Head of caudate nucleus (tissue), 42 donors: ENCODE measurements at regions not wholly inside any gene's neighbourhood (a gene's known extent, or its start where the extent isn't known, plus 50 kb on each side); places are given as distances from the start of the nearest gene placed in this dataset.
A peak's percentile ranks its signal among the peaks of the same experiment; 100 is the strongest.
"Not testable (repeated sequence)": the region's sequence is repeated elsewhere in the genome, so short reads cannot be mapped to it uniquely, and the experiment has no call there.

ENCODE experiments used
- DNase-seq, 42 donors: peaks; one replicate each; pipeline versions ENCODE4 v3.0.0 to v3.0.0-alpha.2; 2020 to 2021; ENCODE audit warnings: mixed read lengths in 7 of 42
- intact Hi-C: fragments of 100-400 bp; cut with DNase I; formaldehyde crosslinking; loops from one replicate; pipeline ENCODE4 v1.15.0; 2022

DNA sequence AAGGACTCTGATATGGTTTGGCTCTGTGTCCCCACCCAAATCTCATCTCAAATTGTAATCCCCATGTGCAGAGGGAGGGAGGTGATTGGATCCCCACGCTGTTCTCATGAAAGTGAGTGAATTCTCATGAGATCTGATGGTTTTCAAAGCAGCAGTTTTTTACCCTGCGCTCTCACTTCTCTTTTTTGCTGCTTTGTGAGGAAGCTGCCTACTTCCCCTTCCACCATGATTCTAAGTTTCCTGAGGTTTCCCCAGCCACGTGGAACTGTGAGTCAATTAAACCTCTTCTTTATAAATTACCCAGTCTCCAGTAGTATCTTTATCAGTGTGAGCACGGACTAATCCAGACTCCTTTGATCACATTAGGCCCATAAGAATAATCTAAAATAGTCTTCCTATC, 719.7 kb upstream of the CDH8 start:
- intact Hi-C loops = no loop called here
- DNase-seq = no peak

DNA sequence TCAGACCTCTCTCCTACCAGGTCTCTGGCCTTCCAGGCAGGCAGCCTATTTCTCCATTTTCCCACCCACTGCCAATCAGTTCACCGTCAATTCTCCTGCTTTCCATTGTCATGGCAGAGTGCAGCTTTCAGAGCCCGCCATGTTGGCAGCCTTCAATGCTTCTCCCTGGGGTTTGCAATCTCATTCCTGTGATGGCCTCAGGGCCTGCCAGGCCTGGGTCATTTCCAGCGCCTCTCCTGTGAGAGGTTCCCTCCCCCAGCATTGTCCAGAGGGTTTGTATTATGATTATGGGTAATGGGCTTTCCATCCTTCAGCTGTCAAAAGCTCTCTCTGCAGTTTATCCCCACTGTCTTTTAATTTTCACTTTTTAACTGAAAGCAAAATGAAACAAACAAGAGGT, 716.6 kb upstream of the CDH8 start:
- peak in 3 of 42 donors; percentile 3 to 13 (median 11) for DNase-seq
- intact Hi-C loops = no loop called here

DNA sequence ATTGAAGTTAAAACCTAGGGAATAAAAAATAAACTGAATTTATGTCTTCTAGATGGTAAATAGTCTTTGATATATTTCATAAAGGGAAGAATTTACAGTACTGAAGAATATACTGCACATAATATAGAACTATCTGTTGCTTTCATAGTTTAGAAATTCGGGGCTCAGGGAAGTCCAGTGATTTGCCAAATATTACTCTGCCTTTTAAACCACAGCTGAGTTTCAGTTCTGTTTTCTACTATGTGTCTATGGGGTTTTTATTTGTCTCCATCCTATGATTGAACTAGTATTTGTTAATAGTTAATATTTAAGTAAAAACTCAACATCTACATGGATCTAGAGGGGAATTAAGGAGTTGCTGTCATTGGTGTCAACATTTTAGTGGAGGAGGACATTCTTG, 715.0 kb upstream of the CDH8 start:
- intact Hi-C loops = no loop called here

DNA sequence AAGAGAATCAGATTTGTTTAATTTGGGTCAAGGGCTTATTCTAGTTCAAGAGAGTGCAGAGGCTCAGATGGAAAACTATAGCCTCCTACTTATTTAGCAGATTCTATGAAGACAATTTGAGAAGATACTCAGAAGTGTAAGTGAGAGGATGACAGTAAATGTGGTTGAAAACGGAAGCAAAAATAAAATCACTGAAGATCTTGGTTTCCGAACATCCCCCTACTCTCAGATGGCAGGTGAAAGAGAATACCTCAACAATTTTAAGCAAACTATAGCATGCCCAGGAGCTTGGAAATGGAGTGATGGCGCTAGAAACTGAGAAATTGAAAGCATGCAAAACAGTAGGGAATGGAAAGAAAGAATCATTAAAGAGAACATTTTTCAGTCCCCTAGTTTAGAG, 705.5 kb upstream of the CDH8 start:
- intact Hi-C loops = no loop called here
- no peak for DNase-seq

More for the DNA sequence above, 715.0 kb upstream of the CDH8 start:
- DNase-seq = no peak

DNA sequence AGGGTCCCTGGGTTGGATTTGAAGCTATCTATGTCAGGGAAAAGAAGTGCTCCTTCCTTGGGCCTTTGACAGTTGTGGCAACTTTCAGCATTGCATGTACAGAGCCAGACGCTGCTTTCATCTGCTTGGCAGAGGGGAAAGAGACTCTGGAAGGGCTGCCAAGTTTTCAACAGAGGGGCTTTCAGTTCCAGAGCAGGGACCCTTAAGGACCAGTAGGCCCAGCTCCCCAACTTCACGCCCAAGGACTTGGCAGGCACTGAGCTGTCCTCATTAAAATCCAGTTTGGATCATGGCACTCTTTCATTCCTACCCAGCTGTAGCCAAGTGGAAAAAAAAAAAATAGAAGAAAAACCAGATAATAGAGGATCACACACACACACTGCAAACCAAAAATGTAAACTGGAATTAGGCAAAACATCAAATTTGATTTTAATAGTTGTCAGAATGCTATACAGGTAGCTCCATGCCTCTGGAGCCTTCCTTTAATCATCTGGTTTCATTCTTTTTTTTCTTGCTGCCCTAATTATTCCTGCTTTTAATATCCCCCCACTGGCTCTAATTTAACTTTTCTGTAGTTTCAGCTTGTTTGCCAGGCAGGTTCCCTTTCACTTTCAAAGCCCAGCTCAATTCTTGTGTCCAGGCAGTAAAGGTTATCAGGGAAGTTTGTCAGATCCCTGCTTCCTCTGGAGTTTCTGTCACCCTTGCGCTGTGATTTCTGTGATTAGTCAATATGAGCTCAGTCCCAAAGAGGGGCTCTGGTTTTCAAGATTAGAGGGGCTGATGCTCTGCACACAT, 702.6 kb upstream of the CDH8 start:
- peak; percentile 12 to 86 (median 62) for DNase-seq
- intact Hi-C loops = no loop called here

DNA sequence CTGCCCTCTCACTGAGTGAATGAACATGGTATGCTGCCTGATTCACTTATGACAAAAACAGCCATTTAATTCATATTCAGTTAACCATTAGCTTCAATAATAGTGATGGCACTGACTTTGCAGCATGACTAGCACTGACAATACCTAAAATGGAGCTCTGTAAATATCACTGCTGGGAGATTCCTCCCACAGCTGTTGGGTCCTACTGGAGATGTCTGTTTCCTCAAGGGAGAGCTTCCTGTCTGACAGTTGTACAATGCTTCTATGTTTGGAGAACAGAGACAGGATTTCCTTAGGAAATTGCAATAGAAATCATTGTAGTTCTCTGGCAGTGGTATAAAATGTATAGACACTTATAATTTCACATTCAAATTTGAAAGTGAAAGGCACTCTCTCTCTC, 695.9 kb upstream of the CDH8 start:
- DNase-seq = no peak
- intact Hi-C loops = no loop called here

DNA sequence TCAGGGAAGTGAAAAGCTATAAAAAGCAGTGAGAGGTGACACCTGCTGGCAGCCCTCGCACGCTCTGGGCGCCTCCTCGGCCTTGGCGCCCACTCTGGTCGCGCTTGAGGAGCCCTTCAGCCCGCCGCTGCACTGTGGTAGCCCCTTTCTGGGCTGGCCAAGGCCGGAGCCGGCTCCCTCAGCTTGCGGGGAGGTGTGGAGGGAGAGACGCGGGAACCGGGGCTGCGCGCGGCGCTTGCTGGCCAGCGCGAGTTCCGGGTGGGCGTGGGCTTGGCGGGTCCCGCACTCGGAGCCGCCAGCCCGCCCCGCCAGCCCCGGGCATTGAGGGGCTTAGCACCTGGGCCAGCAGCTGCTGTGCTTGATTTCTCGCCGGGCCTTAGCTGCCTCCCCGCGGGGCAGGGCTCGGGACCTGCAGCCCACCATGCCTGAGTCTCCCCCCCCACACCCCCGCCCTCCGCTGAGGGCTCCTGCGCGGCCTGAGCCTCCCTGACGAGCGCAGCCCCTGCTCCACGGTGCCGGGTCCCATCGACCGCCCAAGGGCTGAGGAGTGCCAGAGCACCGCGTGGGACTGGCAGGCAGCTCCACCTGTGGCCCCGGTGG, 688.5 kb upstream of the CDH8 start:
- intact Hi-C loops, DNase-seq: not testable (repeated sequence)

DNA sequence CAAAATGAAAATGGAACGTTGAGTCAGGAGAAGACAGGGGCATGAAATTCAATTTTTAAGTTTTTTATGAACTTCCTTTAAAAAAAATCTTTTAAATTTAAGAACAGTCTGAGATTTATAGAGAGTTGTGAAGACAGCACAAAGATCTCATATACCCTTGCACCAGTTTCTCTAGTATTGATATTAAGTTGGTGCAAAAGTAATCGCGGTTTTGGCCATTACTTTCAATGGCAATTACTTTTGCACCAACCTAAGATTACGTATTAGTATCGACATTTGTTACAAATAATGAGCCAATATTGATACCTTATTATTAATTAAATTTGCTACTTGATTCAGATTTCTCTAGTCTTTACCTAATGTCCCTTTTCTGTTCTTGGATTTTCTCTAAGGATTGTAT, 684.4 kb upstream of the CDH8 start:
- intact Hi-C loops = no loop called here
- no peak for DNase-seq

DNA sequence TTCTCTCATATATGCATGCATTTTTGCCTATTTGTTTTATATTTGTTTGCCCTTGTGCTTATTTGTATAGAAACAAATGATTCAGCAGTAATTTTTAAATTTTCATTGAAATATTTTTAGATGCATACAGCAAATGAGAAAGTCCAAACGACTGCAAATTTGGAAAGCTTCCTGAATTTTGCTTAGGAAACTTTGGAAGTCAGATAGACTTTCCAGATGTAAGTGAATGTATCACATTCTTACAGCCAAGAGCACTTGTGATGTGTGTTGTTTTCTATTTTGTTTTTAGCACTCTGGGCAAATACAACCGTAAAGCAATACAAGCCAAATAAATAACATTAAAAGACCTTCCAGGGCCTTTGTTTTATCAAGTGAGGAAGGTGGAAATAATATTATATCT, 680.8 kb upstream of the CDH8 start:
- intact Hi-C loops = no loop called here
- DNase-seq = no peak

DNA sequence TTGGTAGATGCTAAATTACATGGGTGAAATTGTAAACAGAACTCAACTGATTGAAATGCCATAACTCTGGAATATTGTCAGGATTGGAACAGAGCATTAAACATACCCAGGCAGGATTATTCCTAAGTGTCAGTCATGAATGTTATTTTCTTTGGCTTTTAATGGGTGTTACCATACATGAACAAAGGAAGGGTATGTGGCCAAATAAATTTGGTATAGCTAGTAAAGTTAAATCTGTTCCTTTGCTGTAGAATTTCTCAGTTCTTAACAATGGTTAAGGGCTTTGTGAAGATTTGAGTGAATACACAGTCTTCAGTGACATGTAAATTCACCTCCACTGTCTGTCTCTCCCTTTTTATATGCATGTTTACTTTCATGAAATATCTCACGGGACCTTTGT, 679.5 kb upstream of the CDH8 start:
- intact Hi-C loops = no loop called here
- DNase-seq = no peak

DNA sequence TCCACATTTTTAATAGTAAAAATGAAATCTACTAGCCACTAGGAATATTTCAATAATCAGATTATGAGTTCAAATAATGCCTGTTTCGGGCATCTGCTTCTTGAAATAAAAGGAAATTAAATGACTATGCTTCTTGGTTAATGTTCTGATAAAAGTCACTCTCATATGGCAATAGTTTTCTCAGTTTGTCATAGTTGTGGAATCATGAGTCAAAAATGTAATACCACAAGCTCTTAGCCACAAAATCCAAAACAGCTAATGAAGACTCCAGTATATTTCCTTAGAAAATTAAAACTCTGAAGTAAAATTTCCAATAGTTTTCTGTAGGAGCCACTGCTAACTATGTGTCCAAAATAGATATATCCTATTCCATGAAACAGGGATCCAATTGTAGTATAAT, 676.3 kb upstream of the CDH8 start:
- intact Hi-C loops = no loop called here
- no peak for DNase-seq

DNA sequence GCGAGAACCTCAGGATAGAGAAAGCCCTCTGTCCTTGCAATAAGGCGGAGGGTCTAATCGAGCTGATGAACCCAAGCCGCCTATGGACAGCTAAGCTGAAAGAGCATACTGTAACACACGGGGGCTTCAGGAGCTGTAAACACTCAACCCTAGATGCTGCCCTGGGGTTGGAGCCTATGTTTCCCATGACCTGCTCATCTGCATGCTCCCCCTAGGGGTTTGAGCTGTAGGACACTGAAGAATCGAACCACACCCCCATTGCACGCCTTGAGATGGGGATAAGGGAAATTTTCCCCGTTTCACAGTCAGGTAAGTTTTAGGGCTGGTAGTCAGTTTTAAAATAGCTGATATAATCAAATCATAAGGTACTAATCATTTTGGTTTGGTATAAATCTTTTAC, 675.6 kb upstream of the CDH8 start:
- DNase-seq = no peak
- intact Hi-C loops = no loop called here

DNA sequence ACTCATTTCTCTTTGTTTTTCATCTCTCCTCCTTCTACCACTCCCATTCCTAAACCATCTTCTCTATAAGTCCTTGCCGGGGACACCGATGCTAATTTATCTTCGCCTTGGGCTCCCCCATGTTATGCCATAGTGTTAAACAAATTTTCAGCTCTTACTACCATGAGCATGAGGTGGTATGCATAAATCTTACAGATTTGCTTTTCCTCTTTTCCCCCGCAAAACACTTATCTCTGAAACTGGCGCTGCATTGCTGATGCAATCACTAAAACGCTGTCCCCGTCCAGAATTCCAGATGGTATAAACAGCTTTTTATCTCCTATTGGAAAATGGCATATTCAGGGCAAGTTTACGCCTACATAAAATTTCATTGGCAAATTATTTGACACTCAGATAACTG, 673.6 kb upstream of the CDH8 start:
- no peak for DNase-seq
- intact Hi-C loops = no loop called here

DNA sequence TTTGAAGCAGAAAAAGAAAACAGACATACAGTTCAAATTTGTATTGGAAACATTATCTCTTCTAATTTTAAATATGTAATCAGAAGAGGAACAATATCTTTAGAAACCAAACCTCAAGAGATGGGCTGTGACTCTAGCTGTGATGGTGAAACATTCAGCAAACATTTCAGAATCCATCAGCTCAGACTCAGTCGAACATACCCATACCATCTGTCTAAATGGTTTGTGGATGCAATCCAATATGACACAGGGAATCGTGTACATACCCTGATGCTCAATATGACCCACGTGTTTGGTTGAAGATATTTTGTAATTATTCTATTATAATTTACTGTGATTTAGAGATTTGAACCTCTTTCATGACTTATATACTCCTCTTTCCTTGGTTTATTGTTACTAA, 665.2 kb upstream of the CDH8 start:
- intact Hi-C loops = no loop called here
- no peak for DNase-seq

DNA sequence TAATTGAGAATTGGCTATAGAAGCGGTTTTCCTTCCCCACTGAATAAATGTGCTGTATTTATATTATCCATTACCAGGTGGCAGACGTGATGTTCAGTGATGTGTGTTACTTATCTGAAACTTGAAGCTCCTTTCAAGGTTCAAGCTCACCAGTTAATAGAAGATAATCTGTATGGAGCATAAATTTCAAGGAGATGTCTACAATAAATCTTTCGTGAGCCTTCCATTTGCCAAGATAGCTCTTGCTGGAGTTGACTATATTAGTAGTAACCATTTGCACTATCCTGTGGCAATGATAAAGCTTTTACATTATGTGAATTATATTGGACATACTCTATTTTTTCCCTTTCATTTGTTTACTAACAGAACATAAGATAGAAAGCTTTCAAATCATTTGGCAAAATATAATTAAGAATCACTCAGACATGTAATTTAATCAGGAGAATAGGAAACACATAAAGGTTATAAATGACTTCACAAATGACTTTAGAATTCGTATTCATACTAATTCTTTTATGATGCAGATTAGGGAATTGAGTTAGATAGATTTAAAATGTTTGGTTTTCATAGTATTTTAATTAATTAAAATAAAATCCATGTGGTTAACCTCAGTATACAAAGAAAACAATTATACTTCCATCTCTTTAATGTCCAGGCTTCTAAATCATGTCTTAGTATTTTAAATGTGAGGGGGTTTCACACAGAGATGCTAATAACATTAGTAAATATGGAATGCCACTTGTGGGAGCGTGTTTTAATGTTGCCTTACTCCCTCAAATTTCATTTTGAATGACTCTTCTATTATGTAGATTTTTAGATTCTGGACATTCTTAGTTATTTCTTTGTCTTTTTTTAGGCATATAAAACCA, 664.4 kb upstream of the CDH8 start:
- intact Hi-C loops = no loop called here
- no peak for DNase-seq

DNA sequence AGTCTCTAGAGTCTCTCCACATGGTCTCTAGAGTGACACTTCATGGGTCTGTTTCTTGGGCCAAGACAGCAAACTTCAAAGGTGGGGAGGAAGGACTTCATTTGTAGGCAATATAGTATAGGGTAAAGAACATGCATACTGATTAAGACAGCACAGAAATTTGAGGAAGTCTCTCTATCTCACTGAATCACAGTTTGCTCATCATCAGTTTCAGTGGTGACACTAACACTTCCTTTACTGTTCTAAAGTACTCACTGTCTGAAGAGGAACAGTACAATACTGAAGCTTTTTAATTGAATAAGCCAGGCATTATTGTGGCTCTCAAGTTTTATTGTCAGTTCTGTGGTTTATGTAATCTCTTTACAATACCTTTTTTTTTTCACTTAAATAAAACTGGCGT, 656.4 kb upstream of the CDH8 start:
- intact Hi-C loops = no loop called here
- no peak for DNase-seq

DNA sequence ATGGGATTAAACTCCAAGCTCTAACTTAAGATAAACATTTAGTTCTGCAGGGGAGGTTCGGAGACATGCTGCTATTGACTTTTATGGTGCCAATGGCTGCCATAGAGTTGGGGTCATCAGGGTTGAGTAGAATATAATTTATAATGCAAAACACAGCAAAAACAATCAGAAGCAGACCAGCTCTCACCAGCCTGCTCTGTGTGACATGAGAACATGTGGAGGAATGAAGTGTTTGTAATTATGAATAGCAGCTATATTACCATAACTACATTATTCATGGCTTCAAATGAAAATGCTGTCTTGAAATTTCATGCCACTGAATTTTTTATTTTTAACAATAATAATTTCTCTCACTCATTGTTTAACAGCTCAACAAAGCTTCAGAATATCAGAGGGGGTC, 645.6 kb upstream of the CDH8 start:
- DNase-seq = no peak
- intact Hi-C loops = no loop called here

DNA sequence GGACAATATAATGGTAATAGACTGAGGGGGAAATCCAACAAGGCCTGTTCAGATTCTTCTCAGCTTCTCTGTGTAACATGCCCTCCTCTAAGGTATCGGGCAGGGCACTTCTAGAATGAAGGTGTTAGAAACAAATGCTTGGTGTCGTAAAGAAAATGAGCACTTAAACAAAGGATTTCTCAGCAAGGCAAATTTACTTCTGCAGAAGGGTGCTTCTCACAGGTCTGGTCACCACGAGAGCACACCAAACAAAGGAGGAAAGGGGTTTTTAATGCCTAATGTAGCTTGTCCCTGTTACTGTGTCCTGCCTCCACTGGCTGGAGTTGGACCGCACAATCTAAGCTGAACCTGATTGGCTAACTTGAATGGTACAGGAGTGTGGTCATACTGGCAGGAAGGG, 642.6 kb upstream of the CDH8 start:
- intact Hi-C loops = no loop called here
- DNase-seq = no peak

DNA sequence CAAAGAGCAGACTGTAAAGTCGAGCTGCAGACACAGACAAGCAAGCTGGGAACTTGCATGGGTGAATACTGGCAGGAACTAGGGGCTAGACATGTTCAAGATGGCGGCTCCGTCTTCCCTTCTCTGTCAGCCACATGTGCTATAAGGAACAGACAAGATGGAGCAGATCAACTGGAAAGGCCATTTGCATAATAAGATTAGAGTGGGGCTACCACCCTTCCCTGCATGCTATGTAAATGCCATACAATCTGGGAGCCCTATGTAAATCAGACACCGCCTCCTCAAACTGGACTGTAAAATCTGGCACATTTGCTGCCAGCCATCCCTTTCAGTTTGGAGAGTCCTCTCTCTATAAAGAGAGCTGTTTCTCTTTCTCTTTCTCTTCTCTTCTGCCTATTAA, 640.1 kb upstream of the CDH8 start:
- intact Hi-C loops = no loop called here
- no peak for DNase-seq

DNA sequence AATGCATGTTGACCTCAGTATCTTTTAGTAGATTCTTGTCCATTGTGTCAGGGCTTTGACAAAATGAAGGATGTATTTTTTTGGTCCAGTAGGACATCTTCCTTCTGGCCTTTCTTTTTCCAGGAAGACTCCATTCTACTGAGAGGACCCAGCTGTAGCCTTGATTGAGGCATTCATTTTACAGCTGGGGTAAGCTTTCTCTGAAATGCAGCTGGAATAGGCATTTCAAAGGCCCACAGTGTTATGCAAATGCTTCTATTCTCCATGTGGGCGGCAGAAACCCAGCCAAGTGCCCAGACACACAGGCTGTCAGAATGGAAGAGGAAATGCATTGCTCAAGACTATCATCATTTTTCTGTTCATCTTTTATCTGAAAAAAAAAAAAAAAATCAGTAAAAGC, 629.0 kb upstream of the CDH8 start:
- intact Hi-C loops = no loop called here
- DNase-seq = peak in 41 of 42 donors; percentile 5 to 80 (median 54)
